ENCODE measurements at regions not wholly inside any gene's neighbourhood (a gene's known extent, or its start where the extent isn't known, plus 50 kb on each side); places are given as distances from the start of the nearest gene placed in this dataset.

GRCh38 chr4:3710451-3711182 is 55.6 kb upstream of the ADRA2C start:
- FAIRE-seq = no peak
- Histone ChIP-seq H3K4me2 (ENCODE audit: insufficient read depth, low read length) (no peak overlapping the region), H3K27me3 (ENCODE audit: control insufficient read depth in 2 of 2, insufficient read depth in 2 of 2, low read length in 2 of 2) (no peaks in the 10 kb centered on the region), H3K79me2 (ENCODE audit: control insufficient read depth, insufficient read depth, low read length) (no peaks in the 10 kb centered on the region), H2AFZ (ENCODE audit: low read depth, low read length) (no peak overlapping the region), H4K20me1 (replicated peaks; ENCODE audit: control insufficient read depth, extremely low read depth, insufficient read depth, low read length) (no peaks in the 10 kb centered on the region), H3K27ac (ENCODE audit: insufficient read depth, low read depth, low read length) (no peak overlapping the region), H3K4me3 (replicated peaks in 1 of 3; ENCODE audit: insufficient read depth in 1 of 3, low read depth in 1 of 3, low read length in 3 of 3) (no peak overlapping the region), H3K9me3 (replicated peaks; ENCODE audit: control insufficient read depth, insufficient read depth, low read length) (no peaks in the 10 kb centered on the region), H3K36me3 (ENCODE audit: control insufficient read depth in 2 of 2, extremely low read depth in 1 of 2, insufficient read depth in 2 of 2, low read length in 2 of 2) (no peaks in the 10 kb centered on the region), H3K4me1 (ENCODE audit: control insufficient read depth, extremely low read depth, insufficient read depth, low read length) (no peaks in the 10 kb centered on the region), H3K9ac (replicated peaks; ENCODE audit: extremely low read depth, insufficient read depth, low read length) (no peak overlapping the region), H3K9me1 (replicated peaks; ENCODE audit: control insufficient read depth, extremely low read depth, insufficient read depth, low read length) (no peaks in the 10 kb centered on the region)
- ChIA-PET POLR2A (no interaction called here), CTCF (no interaction called here)
- BruUV-seq (replicated peaks) = no TSS peak
- no peak for DNase-seq (ENCODE audit: low read depth, low spot score)
- TF ChIP-seq GATA2 (IDR thresholded peaks at IDR 0.05; ENCODE audit: insufficient read depth, insufficient read length, low read depth, low read length) (no peak), CTCF (IDR thresholded peaks at IDR 0.05; ENCODE audit: extremely low read depth in 1 of 2, insufficient read depth in 1 of 2, low read depth in 1 of 2, low read length in 2 of 2) (no peak), POLR2A (IDR thresholded peaks at IDR 0.05; ENCODE audit: low read depth, low read length) (no peak), JUN (IDR thresholded peaks at IDR 0.05; ENCODE audit: borderline replicate concordance, insufficient read depth, insufficient read length, low read depth) (no peak), FOS (IDR thresholded peaks at IDR 0.05; ENCODE audit: borderline replicate concordance, insufficient read depth, low read length) (no peak), MAX (IDR thresholded peaks at IDR 0.05; ENCODE audit: insufficient read depth, insufficient read length) (no peak), POLR2AphosphoS5 (IDR thresholded peaks at IDR 0.05; ENCODE audit: insufficient read depth, low read depth, low read length) (no peak)
- intact Hi-C loops (cut with micrococcal nuclease) = no loop called here
- dilution Hi-C loops (cut with MboI; ENCODE audit: extremely low pct_ligation_motif_present, low sequenced_read_pairs) = no loop called here

Measured in endothelial cell of umbilical vein (primary cell).